Esophagus squamous epithelium (tissue), 4 donors: ENCODE measurements at regions not wholly inside any gene's neighbourhood (a gene's known extent, or its start where the extent isn't known, plus 50 kb on each side); places are given as distances from the start of the nearest gene placed in this dataset.

ENCODE experiments used
- CTCF ChIP-seq, 6 experiments: fragments of 450-650 bp in 4 of 6; fragments of 200-600 bp in 2 of 6; sonication (generic) in 2 of 6; IDR thresholded peaks; one replicate each; pipeline ENCODE4 v1.5.1; 2016 to 2019; ENCODE audit warnings: antibody characterized with exemption in 6 of 6, mild to moderate bottlenecking in 4 of 6, moderate library complexity in 4 of 6
- POLR2A ChIP-seq, 4 donors: fragments of 450-650 bp; IDR thresholded peaks; one replicate each; pipeline ENCODE4 v1.6.1; 2017; ENCODE audit warnings: antibody characterized with exemption in 4 of 4, mild to moderate bottlenecking in 4 of 4, moderate library complexity in 3 of 4

DNA sequence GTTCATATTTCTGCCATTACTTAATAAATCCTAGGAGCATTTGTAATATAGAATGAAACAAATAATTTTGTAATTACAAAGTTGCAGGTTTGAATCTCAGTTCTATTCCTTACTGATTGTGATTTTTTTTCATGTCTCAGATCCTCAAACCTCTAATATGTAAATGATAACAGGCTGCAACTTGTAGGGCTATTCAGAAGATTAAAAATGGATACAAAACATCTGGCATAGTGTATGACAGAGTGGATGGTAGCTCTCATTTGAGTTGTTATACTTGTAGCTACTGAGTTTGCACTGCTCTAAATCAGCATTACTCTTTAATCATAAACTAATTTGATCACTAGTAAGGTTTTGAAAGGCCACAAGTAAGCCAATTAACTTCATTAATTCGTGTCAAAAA lies 406.3 kb upstream of the MGAT4C start:
- no peak for TF ChIP-seq CTCF (IDR thresholded peaks at IDR 0.05)
- TF ChIP-seq POLR2A (IDR thresholded peaks at IDR 0.05): no peak
